Stomach (tissue), 8 donors: ENCODE measurements at regions not wholly inside any gene's neighbourhood (a gene's known extent, or its start where the extent isn't known, plus 50 kb on each side); places are given as distances from the start of the nearest gene placed in this dataset.
A peak's percentile ranks its signal among the peaks of the same experiment; 100 is the strongest.

ENCODE experiments used
- DNase-seq, 2 donors: peaks; one replicate each; pipeline versions ENCODE4 v3.0.0 to v3.0.0-alpha.2; 2013 to 2019
- H3K27ac ChIP-seq, 5 donors: fragments of 200-600 bp in 4 of 5; sonication (generic) in 4 of 5; one replicate each; pipeline ENCODE4 v1.5.1; 2013 to 2019; ENCODE audit warnings: mild to moderate bottlenecking in 1 of 5, moderate library complexity in 1 of 5
- H3K27me3 ChIP-seq, 3 donors: fragments of 200-600 bp; sonication (generic); one replicate each; pipeline ENCODE4 v1.5.1; 2017 to 2019; ENCODE audit warnings: mixed run types in 1 of 3
- H3K36me3 ChIP-seq, 4 donors: fragments of 200-600 bp; sonication (generic); 1 replicate in 3 of 4; 2 replicates in 1 of 4; pipeline ENCODE4 v1.5.1; 2016 to 2019
- H3K4me1 ChIP-seq, 4 donors: fragments of 200-600 bp; sonication (generic); one replicate each; pipeline ENCODE4 v1.5.1; 2016 to 2019
- H3K4me3 ChIP-seq, 4 donors: fragments of 200-600 bp; sonication (generic) in 3 of 4; one replicate each; pipeline ENCODE4 v1.5.1; 2016 to 2019; ENCODE audit warnings: mild to moderate bottlenecking in 1 of 4
- H3K9me3 ChIP-seq, 4 donors: fragments of 200-600 bp; sonication (generic); one replicate each; pipeline ENCODE4 v1.5.1; 2016 to 2019
- EP300 ChIP-seq: sonication (generic); formaldehyde crosslinking; IDR thresholded peaks from one replicate; pipeline ENCODE4 v1.6.1; 2017; ENCODE audit warnings: antibody characterized with exemption
- POLR2A ChIP-seq, 4 donors: fragments of 450-650 bp; IDR thresholded peaks; one replicate each; pipeline ENCODE4 v1.6.1; 2016; ENCODE audit warnings: antibody characterized with exemption in 4 of 4, control low read depth in 2 of 4, mild to moderate bottlenecking in 1 of 4, moderate library complexity in 1 of 4
- POLR2AphosphoS5 ChIP-seq, 3 donors: sonication (generic); formaldehyde crosslinking; IDR thresholded peaks; one replicate each; pipeline ENCODE4 v1.6.1; 2016; ENCODE audit warnings: antibody characterized with exemption in 3 of 3
- WGBS, 5 donors: extraction: QIAGEN DNeasy Blood & Tissue Kit in 3 of 5; methylation state at CpG; one replicate each; pipeline versions ENCODE4 v1.1.5 to v1.1.7; 2013 to 2018; 5-methylcytosine and 5-hydroxymethylcytosine counted together
- intact Hi-C: fragments of 100-400 bp; cut with DNase I; formaldehyde crosslinking; loops from one replicate; pipeline ENCODE4 v1.15.1; 2023; ENCODE audit warnings: low total_unique reads
- TF ChIP-seq, protein P1 (sequence below), 7 experiments: fragments of 450-650 bp in 4 of 7; fragments of 200-600 bp in 3 of 7; sonication (generic) in 3 of 7; IDR thresholded peaks; one replicate each; pipeline ENCODE4 v1.5.1; 2016 to 2019; ENCODE audit warnings: antibody characterized with exemption in 7 of 7, control low read depth in 2 of 7, mild to moderate bottlenecking in 1 of 7
- donor health status: healthy with polysubstance abuse.
- donor health status: Bipolar disorder and iron deficiency.
- donor health status: healthy.

DNA sequence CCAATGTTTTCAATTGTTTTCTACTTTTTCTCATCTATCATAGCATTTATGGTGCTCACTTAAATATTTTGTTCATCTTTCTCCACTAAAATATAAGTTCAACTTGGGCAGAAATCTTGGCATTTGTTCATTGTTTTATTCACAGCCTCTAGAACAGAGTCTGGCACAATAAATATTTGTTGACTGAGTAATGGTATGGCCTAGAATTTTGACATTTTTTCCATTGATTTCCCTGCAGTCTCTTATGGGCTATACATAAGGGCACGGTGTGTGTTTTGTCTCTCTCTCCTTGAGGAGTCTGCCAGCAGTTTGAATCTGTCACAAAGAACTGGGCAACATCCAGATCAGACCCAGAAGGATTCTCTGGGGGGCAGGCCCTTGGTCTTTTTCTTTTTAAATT lies 379.7 kb downstream of the TMEM38B start:
- Histone ChIP-seq H3K27me3 (no peaks in the 10 kb centered on the region), H3K9me3 (no peaks in the 10 kb centered on the region), H3K36me3 (no peaks in the 10 kb centered on the region), H3K4me1 (no peaks in the 10 kb centered on the region), H3K4me3 (no peak overlapping the region), H3K27ac (no peak overlapping the region)
- DNase-seq, result no peak
- intact Hi-C loops, result no loop called here
- no peak for TF ChIP-seq EP300
- TF ChIP-seq, protein P1, sequence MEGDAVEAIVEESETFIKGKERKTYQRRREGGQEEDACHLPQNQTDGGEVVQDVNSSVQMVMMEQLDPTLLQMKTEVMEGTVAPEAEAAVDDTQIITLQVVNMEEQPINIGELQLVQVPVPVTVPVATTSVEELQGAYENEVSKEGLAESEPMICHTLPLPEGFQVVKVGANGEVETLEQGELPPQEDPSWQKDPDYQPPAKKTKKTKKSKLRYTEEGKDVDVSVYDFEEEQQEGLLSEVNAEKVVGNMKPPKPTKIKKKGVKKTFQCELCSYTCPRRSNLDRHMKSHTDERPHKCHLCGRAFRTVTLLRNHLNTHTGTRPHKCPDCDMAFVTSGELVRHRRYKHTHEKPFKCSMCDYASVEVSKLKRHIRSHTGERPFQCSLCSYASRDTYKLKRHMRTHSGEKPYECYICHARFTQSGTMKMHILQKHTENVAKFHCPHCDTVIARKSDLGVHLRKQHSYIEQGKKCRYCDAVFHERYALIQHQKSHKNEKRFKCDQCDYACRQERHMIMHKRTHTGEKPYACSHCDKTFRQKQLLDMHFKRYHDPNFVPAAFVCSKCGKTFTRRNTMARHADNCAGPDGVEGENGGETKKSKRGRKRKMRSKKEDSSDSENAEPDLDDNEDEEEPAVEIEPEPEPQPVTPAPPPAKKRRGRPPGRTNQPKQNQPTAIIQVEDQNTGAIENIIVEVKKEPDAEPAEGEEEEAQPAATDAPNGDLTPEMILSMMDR (IDR thresholded peaks at IDR 0.05), result no peak
- no peak for TF ChIP-seq POLR2A (IDR thresholded peaks at IDR 0.05)
- TF ChIP-seq POLR2AphosphoS5 (IDR thresholded peaks at IDR 0.05), result no peak
- WGBS, 5 donors, result 58 to 82% (median 75%) methylated on average over 1 of the region's 1 CpG

GRCh38 chr9:106075236-106075959 lies 381.1 kb downstream of the TMEM38B start:
- DNase-seq, result no peak
- H3K4me3 ChIP-seq, result no peak overlapping the region
- no peak for TF ChIP-seq POLR2AphosphoS5 (IDR thresholded peaks at IDR 0.05)
- TF ChIP-seq POLR2A (IDR thresholded peaks at IDR 0.05), result no peak
- TF ChIP-seq, protein P1 (IDR thresholded peaks at IDR 0.05), result no peak
- no peak for TF ChIP-seq EP300
- H3K27me3 ChIP-seq, result no peaks in the 10 kb centered on the region
- H3K27ac ChIP-seq, result no peak overlapping the region
- no peaks in the 10 kb centered on the region for H3K36me3 ChIP-seq
- no peaks in the 10 kb centered on the region for H3K9me3 ChIP-seq
- H3K4me1 ChIP-seq, result no peaks in the 10 kb centered on the region
- 80 to 89% (median 84%) methylated on average over 3 of the region's 3 CpGs for WGBS, 5 donors
- intact Hi-C loops, result no loop called here

GRCh38 chr9:106075960-106076327 lies 381.6 kb downstream of the TMEM38B start:
- H3K9me3 ChIP-seq, result no peaks in the 10 kb centered on the region
- 43 to 88% (median 66%) methylated on average over 1 of the region's 1 CpG for WGBS, 5 donors
- DNase-seq, result peak in 1 of 2 donors; percentile 26
- no peak overlapping the region for H3K4me3 ChIP-seq
- no peaks in the 10 kb centered on the region for H3K27me3 ChIP-seq
- no peaks in the 10 kb centered on the region for H3K36me3 ChIP-seq
- no peak overlapping the region for H3K27ac ChIP-seq
- TF ChIP-seq EP300 (no peak), POLR2A (IDR thresholded peaks at IDR 0.05) (no peak), POLR2AphosphoS5 (IDR thresholded peaks at IDR 0.05) (no peak)
- TF ChIP-seq, protein P1 (IDR thresholded peaks at IDR 0.05), result no peak
- intact Hi-C loops, result no loop called here
- no peaks in the 10 kb centered on the region for H3K4me1 ChIP-seq

DNA sequence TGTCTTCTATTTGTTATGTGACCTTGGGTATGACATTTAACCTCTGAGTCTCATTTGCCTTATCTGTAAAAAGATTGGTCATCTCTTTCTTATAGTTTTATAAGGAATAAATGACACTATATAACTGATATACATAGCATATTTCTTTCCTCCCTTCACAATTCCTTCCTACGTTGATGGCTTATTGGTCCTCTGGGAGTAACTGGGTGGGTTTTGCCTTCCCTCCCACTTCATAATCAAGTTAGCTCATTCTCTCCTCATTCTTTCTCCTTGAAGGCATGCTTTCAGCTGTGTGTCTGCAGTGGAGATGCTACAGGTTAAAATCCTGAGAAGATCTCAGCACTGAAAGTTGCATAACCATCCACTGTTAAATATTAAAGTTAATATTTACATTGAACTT lies 382.4 kb downstream of the TMEM38B start:
- Histone ChIP-seq H3K27ac (no peak overlapping the region), H3K27me3 (no peaks in the 10 kb centered on the region), H3K4me1 (no peaks in the 10 kb centered on the region), H3K36me3 (no peaks in the 10 kb centered on the region), H3K4me3 (no peak overlapping the region), H3K9me3 (no peaks in the 10 kb centered on the region)
- no peak for DNase-seq
- intact Hi-C loops, result no loop called here
- TF ChIP-seq POLR2AphosphoS5 (IDR thresholded peaks at IDR 0.05) (no peak), POLR2A (IDR thresholded peaks at IDR 0.05) (no peak)
- WGBS, 5 donors, result 4 to 84% (median 35%) methylated on average over 1 of the region's 1 CpG

DNA sequence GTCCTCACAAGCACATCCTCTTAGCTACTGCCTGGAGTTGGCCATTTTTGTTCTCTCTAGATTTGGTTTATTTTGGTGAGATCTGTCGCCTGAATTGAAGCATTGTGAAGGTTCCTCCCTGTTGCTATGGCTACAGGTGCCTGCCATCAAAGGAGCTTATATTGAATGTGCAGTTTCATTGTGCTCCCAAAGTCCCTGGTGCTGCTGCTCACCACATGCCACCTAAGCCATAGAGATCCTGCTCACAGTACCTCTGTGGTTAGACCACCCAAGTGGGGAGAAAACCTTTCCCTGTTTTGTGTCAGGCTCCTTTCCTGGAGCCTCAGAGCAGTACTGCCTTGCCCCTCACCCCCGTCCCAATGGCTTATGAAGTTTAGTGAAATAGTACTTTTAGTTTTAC lies 383.4 kb downstream of the TMEM38B start:
- no peak overlapping the region for H3K4me3 ChIP-seq
- H3K9me3 ChIP-seq, result no peaks in the 10 kb centered on the region
- H3K27ac ChIP-seq, result no peak overlapping the region
- H3K36me3 ChIP-seq, result no peaks in the 10 kb centered on the region
- intact Hi-C loops, result no loop called here
- TF ChIP-seq POLR2A (IDR thresholded peaks at IDR 0.05) (no peak), EP300 (no peak)
- TF ChIP-seq, protein P1 (IDR thresholded peaks at IDR 0.05), result no peak
- no peaks in the 10 kb centered on the region for H3K4me1 ChIP-seq
- 69 to 86% (median 71%) methylated on average over 2 of the region's 2 CpGs for WGBS, 5 donors
- no peaks in the 10 kb centered on the region for H3K27me3 ChIP-seq
- DNase-seq, result no peak
